ENCODE measurements at regions not wholly inside any gene's neighbourhood (a gene's known extent, or its start where the extent isn't known, plus 50 kb on each side); places are given as distances from the start of the nearest gene placed in this dataset.

- TF ChIP-seq POLR2A (IDR thresholded peaks at IDR 0.05) (no peak), CTCF (IDR thresholded peaks at IDR 0.05) (no peak)
These were observed 188.2 kb upstream of the CIBAR2 start for GRCh38 chr16:85300406-85300968.
